ENCODE measurements at regions not wholly inside any gene's neighbourhood (a gene's known extent, or its start where the extent isn't known, plus 50 kb on each side); places are given as distances from the start of the nearest gene placed in this dataset.

GRCh38 chr4:54400188-54400587 is 171.1 kb downstream of the PDGFRA start (continued):
- no peak for TF ChIP-seq CREB5 (CRISPR knock-in tag; IDR thresholded peaks at IDR 0.05)

GRCh38 chr4:54400802-54401201 is 171.7 kb downstream of the PDGFRA start:
- H3K27me3 ChIP-seq (ENCODE audit: control insufficient read depth in 2 of 2, insufficient read depth in 2 of 2, low read length in 2 of 2) = peaks cover 2 to 5% of the 10 kb centered on the region in 2 experiments; a peak in 2 of 5 replicates
- no peaks in the 10 kb centered on the region for H3K9me3 ChIP-seq (replicated peaks; ENCODE audit: control insufficient read depth, insufficient read depth, low read depth, low read length)
- CTCF ChIA-PET (ENCODE audit: low intra/inter-chr PET ratio) = no interaction called here
- H3K27ac ChIP-seq (ENCODE audit: extremely low read depth, low read depth, low read length) = no peak overlapping the region
- H4K20me1 ChIP-seq (replicated peaks; ENCODE audit: control insufficient read depth, insufficient read depth, low read length) = no peaks in the 10 kb centered on the region
- DNase-seq (ENCODE audit: extremely low read depth in 1 of 4, low spot score in 3 of 4) = peak in 1 of 4 experiments; percentile 13
- no peaks in the 10 kb centered on the region for H3K9me1 ChIP-seq (ENCODE audit: control insufficient read depth, insufficient read depth, low read length)
- POLR2A ChIA-PET = no interaction called here
- no peak for ATAC-seq
- H3K4me3 ChIP-seq = no peak overlapping the region
- no TSS peak for BruUV-seq (replicated peaks)
- 6% methylated on average over 3 of the region's 3 CpGs for WGBS (ENCODE audit: insufficient coverage, low coverage, missing lambda C conversion rate)
- no peaks in the 10 kb centered on the region for H3K36me3 ChIP-seq (ENCODE audit: control insufficient read depth, insufficient read depth, low read length)
- no peaks in the 10 kb centered on the region for H3K79me2 ChIP-seq (ENCODE audit: control insufficient read depth, insufficient read depth, low read length)
- no peak for FAIRE-seq
- no peak overlapping the region for H3K4me2 ChIP-seq (ENCODE audit: insufficient read depth, low read length)
- no peak overlapping the region for H2AFZ ChIP-seq (ENCODE audit: low read depth, low read length)
- intact Hi-C loops (cut with micrococcal nuclease) = no loop called here
- no peak overlapping the region for H3K9ac ChIP-seq (ENCODE audit: insufficient read depth in 1 of 2, low read depth in 2 of 2, low read length in 2 of 2)
- H3K4me1 ChIP-seq (replicated peaks in 1 of 2; ENCODE audit: control insufficient read depth in 2 of 2, insufficient read depth in 2 of 2, low read length in 2 of 2) = no peaks in the 10 kb centered on the region
- no peak for TF ChIP-seq POLR2G (IDR thresholded peaks at IDR 0.05; ENCODE audit: low read depth, low read length)
- TF ChIP-seq RFX1 (IDR thresholded peaks at IDR 0.05) = peak; percentile 80
- TF ChIP-seq FOSL1 (tag; conservative IDR thresholded peaks at IDR 0.05) = peak; percentile 56
- no peak for TF ChIP-seq BACH1 (tag; IDR thresholded peaks at IDR 0.05)
- peak; percentile 28; the same call in 1 of the 2 replicates for TF ChIP-seq JUND (IDR thresholded peaks at IDR 0.05; ENCODE audit: borderline replicate concordance, low read depth, low read length)
- no peak for TF ChIP-seq JUND (tag; IDR thresholded peaks at IDR 0.05; ENCODE audit: borderline replicate concordance, low read depth, low read length)
- no peak for TF ChIP-seq ZNF507 (tag; conservative IDR thresholded peaks at IDR 0.05)
- no peak for TF ChIP-seq U2AF1 (optimal IDR thresholded peaks at IDR 0.05; ENCODE audit: low read depth, low read length)
- in situ Hi-C loops (cut with MboI) = no loop called here
